H1 (cell line): ENCODE measurements at regions not wholly inside any gene's neighbourhood (a gene's known extent, or its start where the extent isn't known, plus 50 kb on each side); places are given as distances from the start of the nearest gene placed in this dataset.

Experiments
- CTCF ChIA-PET: fragments of 300-600 bp; sonication (Branson Sonifier 250); formaldehyde crosslinking; loops from one replicate; lab custom pipeline; 2021; ENCODE audit not compliant: partially characterized antibody; lab: Charles Lee
- POLR2A ChIA-PET: fragments of 300-600 bp; sonication (Branson Sonifier 250); formaldehyde crosslinking; loops from one replicate; lab custom pipeline; 2021; ENCODE audit warnings: inconsistent platforms; ENCODE audit not compliant: partially characterized antibody; lab: Charles Lee
- DNase-seq, 2 experiments: peaks; one replicate each; pipeline versions ENCODE4 v3.0.0 to v3.0.0-alpha.2; 2010 to 2022; ENCODE audit warnings: low spot score in 2 of 2, low read depth in 1 of 2, mixed read lengths in 1 of 2
- FAIRE-seq: peaks from 2 replicates; lab custom pipeline; 2011; peaks lifted over from hg19 to GRCh38; lab: Jason Lieb, UNC
- H2AFZ ChIP-seq: 2 replicates; pipeline ENCODE4 v1.8.1; 2012; ENCODE audit warnings: low read length, inconsistent platforms
- H2AK5ac ChIP-seq: 2 replicates; pipeline ENCODE4 v1.6.1; 2013; ENCODE audit warnings: low read depth, low read length
- H2BK120ac ChIP-seq: replicated peaks from 2 replicates; pipeline ENCODE3; 2013; ENCODE audit warnings: low read depth, low read length, inconsistent platforms
- H2BK12ac ChIP-seq: 2 replicates; pipeline ENCODE4 v1.6.1; 2013; ENCODE audit warnings: low read depth, low read length
- H2BK15ac ChIP-seq: 2 replicates; pipeline ENCODE4 v1.6.1; 2013; ENCODE audit warnings: low read length
- H2BK20ac ChIP-seq: 2 replicates; pipeline ENCODE4 v1.6.1; 2013; ENCODE audit warnings: low read length
- H2BK5ac ChIP-seq: 2 replicates; pipeline ENCODE4 v1.6.1; 2013; ENCODE audit warnings: low read depth, low read length
- H3K14ac ChIP-seq: 2 replicates; pipeline ENCODE4 v1.6.1; 2013; ENCODE audit warnings: inconsistent platforms; ENCODE audit not compliant: insufficient read length
- H3K18ac ChIP-seq: 2 replicates; pipeline ENCODE4 v1.6.1; 2013; ENCODE audit warnings: low read length; ENCODE audit errors: extremely low read depth
- H3K23ac ChIP-seq: 2 replicates; pipeline ENCODE4 v1.6.1; 2013; ENCODE audit warnings: inconsistent platforms; ENCODE audit not compliant: insufficient read length
- H3K23me2 ChIP-seq: 2 replicates; pipeline ENCODE4 v1.6.1; 2013; ENCODE audit warnings: low read depth, low read length
- H3K27ac ChIP-seq: 2 replicates; pipeline ENCODE4 v1.6.1; 2011; ENCODE audit warnings: low read depth, low read length, inconsistent platforms
- H3K27me3 ChIP-seq, 4 experiments: replicated peaks in 1 of 4; 1 replicate in 1 of 4; 2 replicates in 3 of 4; pipeline versions ENCODE4 v1.6.1 to v1.8.1; 2011 to 2013; ENCODE audit warnings: low read length in 3 of 4, mild to moderate bottlenecking in 3 of 4, inconsistent platforms in 2 of 4, mixed read lengths in 2 of 4, moderate library complexity in 1 of 4; ENCODE audit not compliant: control insufficient read depth in 3 of 4, insufficient read depth in 3 of 4; ENCODE audit errors: extremely low read depth in 1 of 4
- H3K36me3 ChIP-seq, 4 experiments: 2 replicates each; pipeline versions ENCODE4 v1.6.1 to v1.8.1; 2011 to 2013; ENCODE audit warnings: mild to moderate bottlenecking in 4 of 4, low read length in 3 of 4, moderate library complexity in 2 of 4, control low read depth in 1 of 4, inconsistent platforms in 1 of 4; ENCODE audit not compliant: insufficient read depth in 4 of 4, control insufficient read depth in 2 of 4
- H3K4ac ChIP-seq: replicated peaks from 2 replicates; pipeline ENCODE3; 2013; ENCODE audit warnings: low read length, low read depth, mixed read lengths, inconsistent platforms; ENCODE audit not compliant: insufficient read length
- H3K4me1 ChIP-seq, 4 experiments: replicated peaks in 1 of 4; 1 replicate in 1 of 4; 2 replicates in 3 of 4; pipeline versions ENCODE4 v1.6.1 to v1.8.1; 2011 to 2013; ENCODE audit warnings: low read length in 3 of 4, inconsistent platforms in 2 of 4, mixed read lengths in 1 of 4; ENCODE audit not compliant: insufficient read depth in 4 of 4, control insufficient read depth in 3 of 4
- H3K4me2 ChIP-seq, 2 experiments: 2 replicates each; pipeline versions ENCODE4 v1.6.1 to v1.8.1; 2011 to 2013; ENCODE audit warnings: low read depth in 2 of 2, low read length in 2 of 2, control low read depth in 1 of 2, inconsistent platforms in 1 of 2, mild to moderate bottlenecking in 1 of 2; ENCODE audit not compliant: insufficient read depth in 1 of 2
- H3K4me3 ChIP-seq, 4 experiments: fragments of 200-600, 300-600 bp in 1 of 4; sonication (generic), shearing (Covaris generic), sonication (Bioruptor Twin) in 1 of 4; 2 replicates each; pipeline versions ENCODE4 v1.5.1 to v1.8.1; 2011 to 2016; ENCODE audit warnings: low read length in 4 of 4, low read depth in 3 of 4, control low read depth in 2 of 4, inconsistent platforms in 2 of 4, mild to moderate bottlenecking in 2 of 4, mixed read lengths in 1 of 4, moderate library complexity in 1 of 4; ENCODE audit not compliant: insufficient read depth in 2 of 4; ENCODE audit errors: extremely low read depth in 1 of 4
- H3K56ac ChIP-seq: replicated peaks from 2 replicates; pipeline ENCODE3; 2013; ENCODE audit warnings: low read depth, mild to moderate bottlenecking, mixed read lengths, low read length, inconsistent platforms; ENCODE audit not compliant: insufficient read length
- H3K79me1 ChIP-seq: 2 replicates; pipeline ENCODE4 v1.6.1; 2013; ENCODE audit warnings: low read depth, low read length, control low read depth
- H3K79me2 ChIP-seq, 2 experiments: 2 replicates each; pipeline versions ENCODE4 v1.6.1 to v1.8.1; 2012 to 2013; ENCODE audit warnings: low read length in 2 of 2, mild to moderate bottlenecking in 2 of 2, inconsistent platforms in 1 of 2; ENCODE audit not compliant: insufficient read depth in 2 of 2, control insufficient read depth in 1 of 2
- H3K9ac ChIP-seq, 4 experiments: replicated peaks in 1 of 4; 1 replicate in 1 of 4; 2 replicates in 3 of 4; pipeline versions ENCODE4 v1.6.1 to v1.8.1; 2011 to 2013; ENCODE audit warnings: low read depth in 3 of 4, low read length in 3 of 4, control low read depth in 2 of 4, mild to moderate bottlenecking in 2 of 4, moderate library complexity in 2 of 4, inconsistent platforms in 1 of 4; ENCODE audit errors: extremely low read depth in 1 of 4
- H3K9me3 ChIP-seq, 2 experiments: 2 replicates each; pipeline versions ENCODE4 v1.6.1 to v1.8.1; 2012 to 2013; ENCODE audit warnings: mild to moderate bottlenecking in 2 of 2, moderate library complexity in 2 of 2, control low read depth in 1 of 2, inconsistent platforms in 1 of 2, low read depth in 1 of 2, low read length in 1 of 2, mixed read lengths in 1 of 2; ENCODE audit not compliant: insufficient read depth in 2 of 2
- H4K20me1 ChIP-seq, 2 experiments: replicated peaks in 1 of 2; 2 replicates each; pipeline versions ENCODE3 to v1.8.1; 2011 to 2013; ENCODE audit warnings: inconsistent platforms in 2 of 2, low read length in 2 of 2, mild to moderate bottlenecking in 1 of 2; ENCODE audit not compliant: insufficient read depth in 2 of 2, control insufficient read depth in 1 of 2
- H4K5ac ChIP-seq: 2 replicates; pipeline ENCODE4 v1.6.1; 2013; ENCODE audit warnings: low read length, low read depth, mixed read lengths, inconsistent platforms; ENCODE audit not compliant: insufficient read length
- H4K8ac ChIP-seq: 2 replicates; pipeline ENCODE4 v1.8.0; 2013; ENCODE audit warnings: mild to moderate bottlenecking, moderate library complexity, low read length, inconsistent platforms; ENCODE audit not compliant: insufficient read depth; ENCODE audit errors: extremely low read depth
- H4K91ac ChIP-seq: replicated peaks from 2 replicates; pipeline ENCODE3; 2013; ENCODE audit warnings: low read length, mixed read lengths, inconsistent platforms; ENCODE audit not compliant: insufficient read length
- JUN ChIP-seq: IDR thresholded peaks from 2 replicates; pipeline ENCODE4 v1.6.1; 2011; ENCODE audit warnings: low read depth, mild to moderate bottlenecking, improper control_type of control experiment, low read length
- WGBS, 2 experiments: shearing (Covaris generic) in 1 of 2; methylation state at CpG; one replicate each; pipeline versions ENCODE4 v1.1.6 to v1.1.7; 2013 to 2015; ENCODE audit warnings: low lambda C conversion rate in 2 of 2, mixed read lengths in 2 of 2, inconsistent platforms in 1 of 2, low coverage in 1 of 2, missing lambda C conversion rate in 1 of 2; ENCODE audit not compliant: insufficient replicate concordance in 2 of 2, insufficient coverage in 1 of 2, insufficient read length in 1 of 2; ENCODE audit errors: extremely low coverage in 1 of 2, missing lambda C conversion rate in 1 of 2; 5-methylcytosine and 5-hydroxymethylcytosine counted together

- Histone ChIP-seq H3K27me3 (no peaks in the 10 kb centered on the region), H3K56ac (no peak overlapping the region), H2AFZ (peak overlapping the region; percentile 82; the same call in 1 of the 2 replicates), H4K5ac (no peak overlapping the region), H4K20me1 (no peaks in the 10 kb centered on the region), H4K91ac (no peak overlapping the region), H4K8ac (no peak overlapping the region), H3K79me1 (no peaks in the 10 kb centered on the region), H3K4ac (no peak overlapping the region), H3K27ac (no peak overlapping the region), H3K23me2 (no peaks in the 10 kb centered on the region), H3K4me2 (no peak overlapping the region), H3K23ac (no peak overlapping the region), H3K9me3 (no peaks in the 10 kb centered on the region), H3K18ac (no peak overlapping the region), H3K9ac (no peak overlapping the region), H3K4me1 (peaks cover 0 to 15% (median 9%) of the 10 kb centered on the region in 4 experiments; a peak in 5 of 7 replicates), H2BK12ac (no peak overlapping the region), H2BK15ac (no peak overlapping the region), H2BK20ac (no peak overlapping the region), H3K14ac (no peak overlapping the region), H2AK5ac (no peak overlapping the region), H2BK120ac (no peak overlapping the region), H3K4me3 (no peak overlapping the region), H3K36me3 (no peaks in the 10 kb centered on the region), H3K79me2 (no peaks in the 10 kb centered on the region), H2BK5ac (no peak overlapping the region)
- FAIRE-seq (no peak), DNase-seq (no peak)
- ChIA-PET CTCF (interaction anchor here (0.6 to 2.6 kb wide), 6 partner anchors 12 to 1110 kb away, joined by 3 to 9 read pairs (median 4); no protein-coding TSS in a partner anchor), POLR2A (no interaction called here)
- WGBS, 2 experiments, result 77% methylated on average over 2 of the region's 2 CpGs; no CpG with 5 or more reads in 1 of the 2 experiments
- TF ChIP-seq JUN, result no peak
Observed at GRCh38 chr5:71809446-71809845, 90.4 kb downstream of the CARTPT start.
